ENCODE measurements at regions not wholly inside any gene's neighbourhood (a gene's known extent, or its start where the extent isn't known, plus 50 kb on each side); places are given as distances from the start of the nearest gene placed in this dataset.

- H3K27me3 ChIP-seq (ENCODE audit: control insufficient read depth in 3 of 3, insufficient read depth in 3 of 3, low read length in 2 of 3), result no peaks in the 10 kb centered on the region
- no peak overlapping the region for H3K9ac ChIP-seq (ENCODE audit: insufficient read depth in 1 of 2, low read length in 2 of 2)
- H3K27ac ChIP-seq (ENCODE audit: low read depth in 1 of 2, low read length in 1 of 2), result no peak overlapping the region
- WGBS, 2 donors, result 53 to 69% methylated on average over 7 of the region's 7 CpGs
- DNase-seq (no peak), ATAC-seq (ENCODE audit: insufficient read depth, low FRiP score) (no peak)
- H3K4me1 ChIP-seq (ENCODE audit: control insufficient read depth in 5 of 5, insufficient read depth in 5 of 5, low read length in 5 of 5), result no peaks in the 10 kb centered on the region
- no peak overlapping the region for H3K4me3 ChIP-seq
- no peaks in the 10 kb centered on the region for H3K36me3 ChIP-seq (ENCODE audit: control insufficient read depth in 4 of 4, insufficient read depth in 4 of 4, low read length in 4 of 4)
- H3K9me3 ChIP-seq (ENCODE audit: control insufficient read depth in 4 of 4, insufficient read depth in 3 of 4, low read length in 3 of 4), result peaks cover 0 to 1% (median 0%) of the 10 kb centered on the region in 4 donors
- no peak for TF ChIP-seq CTCF (IDR thresholded peaks at IDR 0.05; ENCODE audit: control extremely low read depth, extremely low read depth)
These were observed 262.0 kb upstream of the TMPO start for GRCh38 chr12:98253207-98254037.

- DNase-seq, result no peak
These were observed 258.6 kb upstream of the TMPO start for GRCh38 chr12:98256830-98257229.

GRCh38 chr12:98259693-98260092 is 255.7 kb upstream of the TMPO start:
- H3K27me3 ChIP-seq (ENCODE audit: control insufficient read depth in 3 of 3, insufficient read depth in 3 of 3, low read length in 2 of 3), result no peaks in the 10 kb centered on the region
- H3K27ac ChIP-seq (ENCODE audit: low read depth in 1 of 2, low read length in 1 of 2), result no peak overlapping the region
- no peaks in the 10 kb centered on the region for H3K36me3 ChIP-seq (ENCODE audit: control insufficient read depth in 4 of 4, insufficient read depth in 4 of 4, low read length in 4 of 4)
- H3K9ac ChIP-seq (ENCODE audit: insufficient read depth in 1 of 2, low read length in 2 of 2), result no peak overlapping the region
- peak in 2 of 3 donors; percentile 31 to 57 for DNase-seq
- TF ChIP-seq CTCF (IDR thresholded peaks at IDR 0.05; ENCODE audit: control extremely low read depth, extremely low read depth), result no peak
- WGBS, 2 donors, result 63 to 74% methylated on average over 5 of the region's 5 CpGs
- H3K9me3 ChIP-seq (ENCODE audit: control insufficient read depth in 4 of 4, insufficient read depth in 3 of 4, low read length in 3 of 4), result no peaks in the 10 kb centered on the region
- H3K4me1 ChIP-seq (ENCODE audit: control insufficient read depth in 5 of 5, insufficient read depth in 5 of 5, low read length in 5 of 5), result no peaks in the 10 kb centered on the region
- ATAC-seq (ENCODE audit: insufficient read depth, low FRiP score), result no peak
- H3K4me3 ChIP-seq, result no peak overlapping the region

More at GRCh38 chr12:98256830-98257229, 258.6 kb upstream of the TMPO start:
- no peaks in the 10 kb centered on the region for H3K27me3 ChIP-seq (ENCODE audit: control insufficient read depth in 3 of 3, insufficient read depth in 3 of 3, low read length in 2 of 3)
- no peaks in the 10 kb centered on the region for H3K4me1 ChIP-seq (ENCODE audit: control insufficient read depth in 5 of 5, insufficient read depth in 5 of 5, low read length in 5 of 5)
- H3K4me3 ChIP-seq, result no peak overlapping the region
- H3K27ac ChIP-seq (ENCODE audit: low read depth in 1 of 2, low read length in 1 of 2), result no peak overlapping the region
- WGBS, 2 donors, result 98 to 100% methylated on average over 1 of the region's 1 CpG
- no peak overlapping the region for H3K9ac ChIP-seq (ENCODE audit: insufficient read depth in 1 of 2, low read length in 2 of 2)
- no peaks in the 10 kb centered on the region for H3K36me3 ChIP-seq (ENCODE audit: control insufficient read depth in 4 of 4, insufficient read depth in 4 of 4, low read length in 4 of 4)
- H3K9me3 ChIP-seq (ENCODE audit: control insufficient read depth in 4 of 4, insufficient read depth in 3 of 4, low read length in 3 of 4), result no peaks in the 10 kb centered on the region
- no peak for ATAC-seq (ENCODE audit: insufficient read depth, low FRiP score)
- TF ChIP-seq CTCF (IDR thresholded peaks at IDR 0.05; ENCODE audit: control extremely low read depth, extremely low read depth), result no peak
